B cell (primary cell): ENCODE measurements at regions not wholly inside any gene's neighbourhood (a gene's known extent, or its start where the extent isn't known, plus 50 kb on each side); places are given as distances from the start of the nearest gene placed in this dataset.

Source experiments
- ATAC-seq: fragments of 200-7000 bp; cut with Tn5 transposase; one replicate; pipeline ENCODE4 v1.10.0; 2021; ENCODE audit warnings: low read depth, mild to moderate bottlenecking, moderate number of reproducible peaks, moderate library complexity
- CTCF ChIA-PET: fragments of 350-600 bp; sonication (Branson Sonifier 250); formaldehyde crosslinking; loops from one replicate; lab custom pipeline; 2021; ENCODE audit warnings: antibody characterized with exemption, inconsistent platforms; lab: Charles Lee
- POLR2A ChIA-PET: fragments of 350-600 bp; sonication (Branson Sonifier 250); formaldehyde crosslinking; loops from one replicate; lab custom pipeline; 2021; ENCODE audit warnings: antibody characterized with exemption; lab: Charles Lee
- DNase-seq: peaks from one replicate; pipeline ENCODE4 v3.0.0; 2013
- H2AFZ ChIP-seq: 2 replicates; pipeline ENCODE4 v1.6.1; 2012; ENCODE audit warnings: mild to moderate bottlenecking, low read depth, low read length; ENCODE audit not compliant: insufficient read depth, poor library complexity, severe bottlenecking
- H3K27ac ChIP-seq, 2 donors: 1 replicate in 1 of 2; 2 replicates in 1 of 2; pipeline ENCODE4 v1.5.1; 2012 to 2013; ENCODE audit warnings: low read length in 2 of 2, mild to moderate bottlenecking in 2 of 2, moderate library complexity in 1 of 2
- H3K27me3 ChIP-seq, 4 experiments: fragments of 200-600 bp in 1 of 4; sonication (generic) in 1 of 4; replicated peaks in 1 of 4; 1 replicate in 2 of 4; 2 replicates in 2 of 4; pipeline versions ENCODE4 v1.6.1 to v1.7.0; 2013 to 2016; ENCODE audit warnings: low read length in 3 of 4, mild to moderate bottlenecking in 2 of 4, mixed read lengths in 1 of 4, moderate library complexity in 1 of 4; ENCODE audit not compliant: insufficient read depth in 4 of 4, control insufficient read depth in 3 of 4; ENCODE audit errors: control extremely low read depth in 1 of 4
- H3K36me3 ChIP-seq, 2 experiments: replicated peaks in 1 of 2; 1 replicate in 1 of 2; 2 replicates in 1 of 2; pipeline versions ENCODE4 v1.6.1 to v1.7.1; 2013; ENCODE audit warnings: low read length in 1 of 2; ENCODE audit not compliant: insufficient read depth in 2 of 2, control insufficient read depth in 1 of 2; ENCODE audit errors: control extremely low read depth in 1 of 2, extremely low read depth in 1 of 2
- H3K4me1 ChIP-seq, 2 donors: fragments of 200-600 bp in 1 of 2; sonication (generic) in 1 of 2; 1 replicate in 1 of 2; 2 replicates in 1 of 2; pipeline versions ENCODE4 v1.5.1 to v1.6.1; 2013 to 2017; ENCODE audit warnings: low read length in 2 of 2; ENCODE audit not compliant: control insufficient read depth in 2 of 2, insufficient read depth in 2 of 2
- H3K4me2 ChIP-seq: replicated peaks from 2 replicates; pipeline ENCODE3; 2012; ENCODE audit warnings: mild to moderate bottlenecking, low read depth, low read length; ENCODE audit not compliant: poor library complexity, severe bottlenecking
- H3K4me3 ChIP-seq, 5 experiments: fragments of 200-600 bp in 1 of 5; sonication (generic) in 1 of 5; 1 replicate in 3 of 5; 2 replicates in 2 of 5; pipeline versions ENCODE4 v1.5.1 to v1.7.0; 2011 to 2016; ENCODE audit warnings: low read length in 4 of 5, mild to moderate bottlenecking in 4 of 5, low read depth in 2 of 5, control low read depth in 1 of 5, moderate library complexity in 1 of 5; ENCODE audit not compliant: insufficient read depth in 1 of 5; ENCODE audit errors: control extremely low read depth in 1 of 5, extremely low read depth in 1 of 5
- H3K79me2 ChIP-seq: fragments of 200-600 bp; sonication (generic); one replicate; pipeline ENCODE4 v1.6.0; 2016; ENCODE audit warnings: low read length; ENCODE audit not compliant: control insufficient read depth, insufficient read depth
- H3K9ac ChIP-seq: fragments of 200-600 bp; sonication (generic); 2 replicates; pipeline ENCODE4 v1.6.1; 2017; ENCODE audit warnings: mild to moderate bottlenecking, low read length, moderate library complexity
- H3K9me3 ChIP-seq, 3 donors: one replicate each; pipeline versions ENCODE4 v1.6.1 to v1.7.1; 2013; ENCODE audit warnings: low read length in 2 of 3; ENCODE audit not compliant: control insufficient read depth in 2 of 3, insufficient read depth in 1 of 3; ENCODE audit errors: control extremely low read depth in 1 of 3
- H4K20me1 ChIP-seq: 2 replicates; pipeline ENCODE4 v1.6.0; 2012; ENCODE audit warnings: mild to moderate bottlenecking, low read length; ENCODE audit not compliant: insufficient read depth, control insufficient read depth, poor library complexity, severe bottlenecking
- H3K27ac Mint-ChIP-seq: one replicate; pipeline ENCODE4 v1.8.0; 2021; ENCODE audit warnings: mixed read lengths
- H3K27me3 Mint-ChIP-seq: one replicate; pipeline ENCODE4 v1.8.0; 2021; ENCODE audit warnings: mixed read lengths
- H3K4me1 Mint-ChIP-seq: one replicate; pipeline ENCODE4 v1.8.0; 2021; ENCODE audit warnings: mixed read lengths
- H3K4me3 Mint-ChIP-seq: one replicate; pipeline ENCODE4 v1.8.0; 2021; ENCODE audit warnings: mixed read lengths
- H3K9me3 Mint-ChIP-seq: one replicate; pipeline ENCODE4 v1.8.0; 2022; ENCODE audit warnings: mixed read lengths; ENCODE audit not compliant: insufficient read depth
- CTCF ChIP-seq: fragments of 200-600 bp; IDR thresholded peaks from one replicate; pipeline ENCODE4 v1.8.0; 2022; ENCODE audit warnings: antibody characterized with exemption, mild to moderate bottlenecking
- EZH2 ChIP-seq: IDR thresholded peaks from 2 replicates; pipeline ENCODE4 v1.6.1; 2012; ENCODE audit warnings: borderline replicate concordance, low read depth, mild to moderate bottlenecking, moderate library complexity, low read length; ENCODE audit not compliant: insufficient read depth, poor library complexity, severe bottlenecking
- WGBS: methylation state at CpG from one replicate; pipeline ENCODE4 v1.1.5; 2013; ENCODE audit warnings: missing lambda C conversion rate; ENCODE audit not compliant: insufficient coverage; 5-methylcytosine and 5-hydroxymethylcytosine counted together
- intact Hi-C: fragments of 100-400 bp; cut with micrococcal nuclease; formaldehyde crosslinking; loops from one replicate; pipeline ENCODE4 v1.10.0; 2022

- Mint-ChIP-seq H3K9me3 (no peaks in the 10 kb centered on the region), H3K4me1 (no peaks in the 10 kb centered on the region), H3K4me3 (no peak overlapping the region), H3K27ac (no peak overlapping the region), H3K27me3 (no peaks in the 10 kb centered on the region)
- H3K27me3 ChIP-seq, result no peaks in the 10 kb centered on the region
- TF ChIP-seq CTCF (no peak), EZH2 (no peak)
- no peaks in the 10 kb centered on the region for H3K4me1 ChIP-seq
- WGBS, result 33% methylated on average over 1 of the region's 2 CpGs
- H3K9me3 ChIP-seq, result no peaks in the 10 kb centered on the region
- H3K36me3 ChIP-seq, result no peaks in the 10 kb centered on the region
- H3K9ac ChIP-seq, result no peak overlapping the region
- intact Hi-C loops, result no loop called here
- ATAC-seq (no peak), DNase-seq (no peak)
- H3K4me2 ChIP-seq, result no peak overlapping the region
- no peaks in the 10 kb centered on the region for H3K79me2 ChIP-seq
- POLR2A ChIA-PET, result no interaction called here
- H2AFZ ChIP-seq, result no peak overlapping the region
- no peaks in the 10 kb centered on the region for H4K20me1 ChIP-seq
- no peak overlapping the region for H3K4me3 ChIP-seq
- H3K27ac ChIP-seq, result no peak overlapping the region
- CTCF ChIA-PET, result no interaction called here
Observed at GRCh38 chr5:18675041-18675440, 1040.8 kb downstream of the TAF11L14 start.

- TF ChIP-seq CTCF, result no peak
- no peak for TF ChIP-seq EZH2
- Histone ChIP-seq H3K9ac (no peak overlapping the region), H3K79me2 (no peaks in the 10 kb centered on the region), H2AFZ (no peak overlapping the region), H4K20me1 (no peaks in the 10 kb centered on the region), H3K36me3 (no peaks in the 10 kb centered on the region), H3K4me3 (no peak overlapping the region), H3K4me2 (no peak overlapping the region), H3K9me3 (no peaks in the 10 kb centered on the region), H3K4me1 (no peaks in the 10 kb centered on the region), H3K27me3 (no peaks in the 10 kb centered on the region), H3K27ac (no peak overlapping the region)
- CTCF ChIA-PET, result no interaction called here
- 97% methylated on average over 3 of the region's 3 CpGs for WGBS
- Mint-ChIP-seq H3K4me3 (no peak overlapping the region), H3K27me3 (peaks cover 5% of the 10 kb centered on the region), H3K27ac (no peak overlapping the region), H3K4me1 (no peaks in the 10 kb centered on the region), H3K9me3 (no peaks in the 10 kb centered on the region)
- DNase-seq (no peak), ATAC-seq (no peak)
- POLR2A ChIA-PET, result no interaction called here
- intact Hi-C loops, result no loop called here
Observed at GRCh38 chr5:18686253-18686652, 1052.0 kb downstream of the TAF11L14 start.
